ENCODE measurements at regions not wholly inside any gene's neighbourhood (a gene's known extent, or its start where the extent isn't known, plus 50 kb on each side); places are given as distances from the start of the nearest gene placed in this dataset.

DNA sequence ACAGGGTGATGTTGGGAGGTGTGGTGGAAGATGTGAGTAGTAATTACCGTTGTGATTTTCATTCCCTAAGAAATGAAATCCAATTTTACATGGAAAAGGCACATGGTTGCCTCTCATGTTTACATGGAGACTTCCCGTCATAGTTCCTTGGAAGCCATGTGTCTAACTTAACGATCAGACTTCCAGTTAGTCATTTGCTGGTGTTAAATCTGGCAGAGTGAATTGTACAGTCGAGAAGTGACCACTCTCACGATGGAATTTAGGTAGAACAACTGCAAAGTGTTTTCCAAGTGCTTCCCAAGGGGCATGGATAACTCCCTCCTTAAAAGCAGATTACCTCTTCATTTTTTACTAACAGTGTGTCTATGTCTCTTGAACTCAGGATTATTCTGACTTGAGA, 145.8 kb upstream of the CCN2 start:
- no peak for DNase-seq (ENCODE audit: low read depth)

DNA sequence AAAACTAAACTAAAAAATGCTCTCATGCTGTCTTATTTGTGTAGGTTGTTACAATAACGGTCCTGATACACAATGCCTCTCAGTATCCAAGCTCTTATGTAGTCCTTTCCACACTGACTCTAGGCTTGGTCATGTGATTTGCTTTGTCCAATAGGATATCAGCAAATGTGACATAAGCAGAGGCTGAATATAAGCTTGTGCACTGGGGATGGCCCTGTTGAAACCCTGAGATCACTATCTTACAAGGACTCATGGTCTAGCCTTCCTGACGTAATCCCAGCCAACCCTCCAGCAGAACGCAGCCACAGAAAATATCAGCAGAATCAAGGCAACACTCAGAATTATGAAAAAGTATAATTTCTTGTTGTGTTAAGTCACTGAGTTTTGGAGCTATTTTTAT, 145.1 kb upstream of the CCN2 start:
- DNase-seq (ENCODE audit: low read depth), result no peak

DNA sequence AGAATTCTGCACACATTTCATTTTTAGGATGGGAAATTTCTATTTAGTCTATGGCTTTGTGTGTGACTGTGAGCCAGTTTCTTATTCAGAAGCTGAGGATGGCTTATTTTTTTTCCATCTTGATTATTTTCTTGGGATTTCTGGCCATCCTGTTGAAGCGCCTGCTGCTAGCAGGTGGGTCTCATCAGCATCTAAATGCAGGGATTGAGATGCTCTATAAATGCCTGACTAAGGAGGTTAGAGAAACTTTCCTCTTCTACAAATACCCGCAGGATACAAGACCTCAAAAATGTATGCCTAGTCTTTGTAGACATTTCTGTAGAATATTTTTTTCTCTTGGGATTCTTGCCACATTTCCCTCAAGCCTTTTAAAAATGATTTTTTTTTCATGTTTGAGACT, 138.0 kb upstream of the CCN2 start:
- DNase-seq (ENCODE audit: low read depth), result no peak

DNA sequence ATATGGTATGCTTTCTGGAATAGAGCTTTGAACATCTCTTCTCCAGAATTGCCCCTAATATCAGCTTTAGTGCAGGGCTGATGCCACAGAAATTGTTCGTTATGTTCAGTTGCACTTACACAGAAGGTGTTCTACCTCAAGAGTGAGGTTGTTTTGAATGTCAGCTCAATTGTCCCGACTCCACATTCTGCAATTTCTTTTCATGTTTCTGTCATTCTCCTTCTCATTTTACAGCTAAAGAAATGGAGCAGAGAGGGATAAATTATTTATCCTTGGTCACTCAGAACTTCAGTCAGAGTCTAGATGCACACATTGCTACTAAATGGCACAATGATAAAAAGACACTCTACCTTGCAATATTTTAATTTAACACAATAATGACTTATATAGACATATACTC, 137.0 kb upstream of the CCN2 start:
- no peak for DNase-seq (ENCODE audit: low read depth)

DNA sequence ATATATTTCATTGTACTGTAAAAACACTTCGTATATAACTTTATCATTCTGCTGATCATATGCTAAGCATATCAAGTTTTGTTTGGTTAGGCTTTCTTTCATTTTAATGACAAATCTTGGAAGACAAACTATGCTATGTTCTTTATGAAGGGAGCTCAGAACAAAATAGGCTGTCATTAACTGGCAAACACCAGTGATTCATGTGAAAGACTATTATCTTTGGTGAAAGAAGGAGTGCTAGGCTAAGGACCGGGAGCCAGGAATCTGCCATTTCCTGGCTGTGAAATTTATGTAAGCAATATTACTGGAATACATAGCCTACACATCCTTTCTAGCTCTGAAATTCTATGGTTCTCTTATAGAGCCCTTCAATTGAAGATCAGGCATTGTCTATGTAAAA, 136.2 kb upstream of the CCN2 start:
- peak; percentile 59 for DNase-seq (ENCODE audit: low read depth)

DNA sequence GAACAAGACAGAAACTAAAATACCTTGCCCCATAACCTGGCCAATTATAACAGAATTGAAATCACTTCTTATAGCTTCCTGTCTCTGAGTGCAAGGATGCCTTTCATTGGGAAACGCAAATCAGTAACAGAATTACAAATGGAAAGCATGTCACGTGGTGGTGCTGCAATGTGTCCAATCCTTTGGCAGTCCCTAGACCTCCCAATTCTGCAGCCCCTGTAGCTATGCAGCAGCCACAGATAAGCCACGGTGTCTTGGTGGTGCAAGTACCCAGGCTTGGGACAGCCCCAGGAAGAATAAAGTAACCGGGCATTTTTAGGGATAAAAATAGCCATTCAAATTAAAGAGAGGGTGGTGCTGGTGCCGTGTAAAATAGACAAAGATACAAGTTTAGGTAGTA, 134.6 kb upstream of the CCN2 start:
- peak; percentile 47 for DNase-seq (ENCODE audit: low read depth)

DNA sequence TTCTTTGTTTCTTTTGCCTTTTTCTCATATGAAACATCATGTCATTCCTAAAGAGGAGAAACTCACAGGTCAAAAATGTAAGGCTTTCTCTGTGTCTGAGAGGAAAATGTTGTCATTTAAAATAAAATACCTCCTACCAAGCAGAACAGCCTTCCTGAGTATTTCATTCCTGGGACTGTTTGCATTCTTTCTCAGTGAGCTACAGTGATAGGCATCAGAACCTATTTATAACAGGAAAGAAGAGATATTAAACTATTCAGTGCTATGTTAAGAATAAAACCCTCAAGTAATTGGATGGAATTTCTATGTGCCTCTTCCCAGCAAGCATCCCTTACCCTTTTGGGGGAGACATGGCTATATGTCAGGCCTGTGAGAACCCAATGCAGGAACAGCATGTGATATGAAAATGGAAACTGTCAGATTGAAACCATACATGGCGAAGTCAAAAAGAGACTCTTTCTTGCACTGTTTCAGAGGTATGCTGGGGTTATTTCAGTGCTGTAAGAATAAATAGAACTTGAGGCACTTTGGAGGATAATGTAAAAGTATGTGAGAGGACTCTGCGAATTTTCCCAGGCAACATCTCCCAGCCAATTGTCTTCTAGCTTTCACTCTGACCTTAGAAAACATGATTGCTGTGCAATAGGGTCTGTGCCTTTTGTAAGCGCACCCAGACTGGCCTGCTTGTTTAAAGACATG, 133.8 kb upstream of the CCN2 start:
- DNase-seq (ENCODE audit: low read depth), result peak; percentile 98

DNA sequence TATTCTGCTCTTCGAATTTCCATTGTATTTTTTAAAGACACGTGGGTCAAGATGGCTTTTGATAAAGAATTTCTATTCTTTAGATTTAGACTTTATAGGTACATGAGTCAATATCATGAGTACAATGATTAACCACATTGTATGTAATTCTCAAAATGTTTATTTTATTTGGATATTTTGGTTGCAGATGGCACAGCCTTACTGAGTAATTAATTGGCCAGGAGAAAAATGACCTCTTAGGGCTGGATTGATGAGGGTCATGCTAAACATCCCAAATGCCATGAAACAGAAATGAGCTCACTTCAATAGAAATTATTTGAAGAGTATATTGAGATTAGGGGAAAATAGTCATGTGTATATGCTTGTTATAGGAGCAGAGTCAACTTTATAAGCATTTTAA, 131.2 kb upstream of the CCN2 start:
- no peak for DNase-seq (ENCODE audit: low read depth)

DNA sequence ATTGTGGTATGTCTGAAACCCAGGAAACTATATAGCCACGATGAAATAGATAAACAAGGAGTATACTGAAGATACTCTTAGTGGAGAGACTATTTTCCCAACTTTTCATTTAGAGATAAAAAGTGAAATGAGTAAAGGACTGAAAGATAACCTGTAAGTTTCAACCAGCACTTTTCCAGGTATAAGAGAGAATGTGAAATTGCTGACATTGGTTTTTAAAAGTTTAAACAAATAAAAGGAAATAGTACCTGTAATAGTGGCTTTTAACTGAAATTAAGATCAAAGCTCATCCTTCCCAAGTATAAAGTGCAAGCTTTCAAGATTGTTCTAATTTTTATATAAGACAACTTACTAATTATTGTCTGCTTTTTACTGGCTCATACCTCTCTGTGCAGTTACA, 130.2 kb upstream of the CCN2 start:
- DNase-seq (ENCODE audit: low read depth), result no peak

DNA sequence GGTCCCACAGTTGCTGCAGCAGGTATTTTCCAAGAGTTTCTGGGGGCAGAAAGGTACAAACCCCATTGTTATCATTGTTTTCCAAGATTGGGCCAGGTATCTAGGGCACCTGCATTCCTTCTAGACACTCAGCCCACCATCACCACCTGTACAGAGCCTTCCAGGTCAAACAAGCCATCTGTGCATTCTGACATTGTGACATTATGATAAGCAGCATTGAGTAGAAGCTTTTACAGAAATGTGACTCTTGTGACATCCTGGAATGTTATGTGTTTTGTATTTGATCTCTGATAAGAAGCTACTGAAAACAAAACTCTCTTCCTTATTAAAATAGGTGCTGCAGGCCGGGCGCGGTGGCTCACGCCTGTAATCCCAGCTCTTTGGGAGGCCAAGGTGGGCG, 128.1 kb upstream of the CCN2 start:
- DNase-seq (ENCODE audit: low read depth), result no peak

DNA sequence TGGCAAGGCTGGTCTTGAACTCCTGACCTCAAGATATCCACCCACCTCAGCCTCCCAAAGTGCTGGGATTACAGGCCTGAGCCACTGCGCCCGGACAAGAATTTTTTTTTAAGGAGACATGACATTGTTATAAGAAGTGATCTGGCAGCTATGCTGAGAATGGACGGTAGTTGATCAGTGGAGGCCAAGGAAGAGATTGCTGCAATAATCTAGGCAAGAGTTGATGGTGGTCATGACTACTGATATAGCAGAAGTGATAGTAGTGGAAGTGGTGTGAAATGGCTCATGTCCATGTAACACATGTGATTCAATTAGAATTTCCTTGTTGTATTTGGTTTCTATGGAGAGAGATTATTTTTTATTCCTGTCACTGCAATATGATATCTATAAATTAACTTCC, 125.3 kb upstream of the CCN2 start:
- no peak for DNase-seq (ENCODE audit: low read depth)

DNA sequence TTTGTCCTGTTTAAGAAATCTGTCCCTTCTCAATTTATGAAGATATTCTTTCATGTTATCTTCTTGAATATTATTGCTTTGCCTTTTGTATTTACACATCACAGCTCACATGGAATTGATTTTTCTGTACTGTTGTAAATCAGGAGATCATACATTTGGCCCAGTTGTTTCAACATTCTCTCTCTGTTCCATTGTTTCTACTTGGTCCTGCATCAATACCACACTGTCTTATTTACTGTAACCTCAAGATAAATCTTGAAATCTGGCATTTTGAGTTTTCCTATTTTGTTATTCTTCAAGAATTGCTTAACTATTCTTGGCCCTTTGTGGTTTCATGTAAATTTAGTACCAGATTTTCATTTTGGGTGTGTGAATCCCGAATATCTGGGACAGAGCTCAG, 121.7 kb upstream of the CCN2 start:
- no peak for DNase-seq (ENCODE audit: low read depth)

DNA sequence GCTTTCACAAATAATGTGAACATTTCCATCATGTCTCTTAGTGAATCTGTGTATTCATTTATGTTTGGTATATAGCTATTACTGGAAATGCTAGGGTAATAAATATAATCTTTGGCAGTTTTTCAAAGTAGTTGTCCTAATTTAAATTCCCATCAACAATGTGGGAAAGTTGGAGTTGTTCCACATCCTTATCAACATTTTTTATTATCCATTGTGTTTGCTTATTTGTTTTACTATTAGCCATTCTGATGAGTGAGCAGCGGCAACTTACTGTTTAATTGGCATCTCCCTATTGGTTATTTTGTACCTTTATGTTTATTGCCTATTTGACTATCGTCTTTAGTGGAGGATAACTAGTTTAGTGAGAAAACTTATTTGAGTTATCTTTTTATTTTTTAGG, 121.1 kb upstream of the CCN2 start:
- DNase-seq (ENCODE audit: low read depth), result no peak

DNA sequence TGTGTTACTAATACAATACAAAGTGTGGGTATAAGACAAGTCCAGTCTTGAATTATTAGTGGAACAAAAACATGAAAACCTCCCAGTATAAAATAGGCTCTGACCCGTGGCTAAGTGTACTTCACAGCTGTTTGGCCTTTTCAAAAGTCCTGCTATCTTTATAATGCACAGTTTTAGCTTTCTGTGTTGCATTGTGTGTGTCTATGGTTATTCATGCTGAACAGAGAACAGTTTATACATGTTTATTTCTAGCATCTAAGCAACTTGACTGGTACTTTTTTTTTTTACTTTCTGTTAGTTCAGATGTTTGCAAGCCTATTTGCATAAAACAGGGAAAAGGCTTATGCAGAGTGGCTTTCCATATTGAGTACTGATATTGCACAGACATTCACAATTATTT, 119.2 kb upstream of the CCN2 start:
- no peak for DNase-seq (ENCODE audit: low read depth)

DNA sequence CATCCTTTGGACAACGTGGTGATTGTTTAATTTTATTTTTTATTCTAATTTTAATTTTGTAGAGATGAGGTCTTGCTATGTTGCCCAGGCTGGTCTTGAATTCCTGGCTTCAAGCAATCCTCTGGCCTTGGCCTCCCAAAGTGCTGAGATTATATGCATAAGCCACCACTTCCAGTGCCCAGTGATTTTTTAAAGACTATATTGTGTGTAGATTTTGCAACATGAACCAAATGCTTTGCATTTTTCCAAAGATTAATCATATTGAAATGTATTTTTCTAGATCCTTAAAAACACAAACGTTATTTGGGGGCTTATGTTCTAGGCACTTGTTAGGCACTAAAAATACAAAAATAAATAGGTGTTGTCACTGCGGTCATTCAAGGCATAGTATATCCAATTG, 117.6 kb upstream of the CCN2 start:
- peak; percentile 62 for DNase-seq (ENCODE audit: low read depth)

DNA sequence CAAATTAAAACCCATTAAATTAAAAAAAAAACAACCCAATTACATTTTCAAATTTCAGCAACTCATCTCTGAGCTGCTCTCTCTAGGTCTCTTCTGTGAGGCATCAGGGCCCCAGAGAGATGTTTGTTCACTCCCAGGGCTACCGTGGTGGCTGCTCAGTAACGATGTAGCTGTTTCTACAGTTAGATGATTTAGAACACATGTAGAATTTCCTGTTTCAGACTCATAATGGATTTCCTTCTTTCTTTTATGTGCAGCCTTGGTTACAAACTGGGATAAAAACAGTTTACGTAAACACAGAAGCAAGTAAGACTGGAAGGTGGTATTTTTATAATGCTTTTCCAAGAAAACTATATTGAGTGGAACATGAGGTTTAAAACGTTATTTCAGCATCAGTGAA, 116.1 kb upstream of the CCN2 start:
- no peak for DNase-seq (ENCODE audit: low read depth)

DNA sequence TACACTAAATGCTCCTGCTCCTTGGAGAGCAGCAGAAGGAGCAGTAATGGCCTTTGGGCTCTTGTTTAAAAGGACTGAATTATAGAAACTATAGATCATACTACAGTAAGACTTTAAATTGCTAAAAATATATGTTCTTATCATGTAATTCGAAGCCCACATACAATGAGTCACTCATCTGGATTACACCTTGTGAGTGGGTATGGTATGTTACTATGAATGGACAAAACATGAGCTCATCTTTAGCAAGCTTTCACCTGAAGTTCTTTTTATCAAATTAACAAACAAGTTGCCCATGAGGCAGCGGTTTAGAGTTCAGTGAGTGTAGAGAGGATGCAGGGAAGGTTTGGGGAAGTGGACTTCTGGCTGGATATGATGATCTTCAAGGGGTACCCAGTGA, 114.4 kb upstream of the CCN2 start:
- peak; percentile 67 for DNase-seq (ENCODE audit: low read depth)

DNA sequence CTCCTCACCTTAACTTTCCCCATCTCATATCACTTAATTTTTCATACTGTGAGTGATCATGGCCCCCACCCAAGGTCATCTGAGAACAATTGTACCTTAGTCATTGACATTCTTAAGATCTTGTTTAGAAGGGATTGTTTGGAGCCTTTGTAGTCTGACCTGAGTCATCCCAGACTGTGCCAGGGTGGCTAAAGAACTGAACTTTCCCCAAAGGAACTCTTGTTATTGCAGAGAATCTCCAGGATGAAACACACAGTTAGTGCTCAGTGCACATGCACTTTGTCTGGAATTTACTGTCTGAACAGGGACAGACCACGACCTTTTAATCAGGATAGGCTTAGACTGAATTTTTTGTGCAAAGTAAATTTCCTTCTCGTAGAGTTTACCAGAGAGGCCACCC, 112.6 kb upstream of the CCN2 start:
- DNase-seq (ENCODE audit: low read depth), result peak; percentile 94

DNA sequence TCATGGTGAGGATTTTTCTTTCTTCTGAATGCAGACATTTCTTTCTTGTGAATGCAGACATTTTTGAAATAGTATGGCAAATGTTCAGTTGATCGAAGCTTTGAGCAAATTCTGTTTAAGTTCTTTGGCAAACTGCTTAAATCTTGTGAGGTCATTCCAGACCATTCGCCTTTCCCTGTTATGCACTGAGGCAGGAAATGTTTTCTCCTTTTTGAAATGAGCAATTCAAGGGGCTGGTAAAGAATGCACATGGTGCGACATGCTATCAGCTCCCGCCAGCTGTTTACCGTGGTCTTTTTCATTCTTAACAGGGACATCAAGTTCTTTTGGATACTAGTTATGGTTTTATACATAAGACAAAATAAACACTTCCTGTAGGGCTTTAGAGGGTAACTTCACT, 112.0 kb upstream of the CCN2 start:
- DNase-seq (ENCODE audit: low read depth), result peak; percentile 96

DNA sequence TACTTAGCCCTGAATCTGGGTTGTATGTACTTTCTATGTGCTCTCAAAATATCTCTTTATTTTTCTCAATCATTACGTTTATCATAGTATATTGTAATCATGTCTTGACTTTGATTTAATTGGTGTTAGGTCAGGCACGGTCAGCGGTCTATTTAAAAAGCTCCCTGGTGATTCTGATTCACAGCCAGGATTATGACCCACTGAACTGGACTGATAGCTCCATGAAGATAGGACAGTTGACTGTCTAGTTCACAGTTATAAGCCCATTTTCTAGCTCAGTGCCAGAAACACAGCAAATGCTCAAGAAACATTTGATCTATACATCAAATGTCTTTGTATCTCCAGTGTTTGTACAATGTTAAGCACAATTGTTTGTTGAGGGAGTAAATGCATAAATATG, 111.5 kb upstream of the CCN2 start:
- DNase-seq (ENCODE audit: low read depth), result peak; percentile 59

DNA sequence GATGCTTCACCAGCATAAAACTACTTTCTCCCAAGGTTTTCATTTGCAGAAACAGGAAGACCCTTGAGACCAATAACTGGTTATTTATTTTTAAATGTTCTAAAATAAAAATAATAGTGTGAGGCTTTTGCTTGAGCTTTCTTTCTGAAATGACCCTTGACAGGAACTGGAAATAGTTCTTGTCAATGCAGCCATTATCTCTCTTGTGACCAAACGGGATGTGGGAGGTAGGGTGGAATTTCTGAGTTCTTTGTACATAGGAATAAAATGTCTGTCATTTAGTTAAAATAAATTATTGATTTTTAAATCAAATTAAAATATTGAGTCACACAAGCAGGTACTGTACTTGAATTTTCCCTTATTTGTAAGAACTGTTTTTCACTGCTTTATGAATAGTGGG, 110.2 kb upstream of the CCN2 start:
- no peak for DNase-seq (ENCODE audit: low read depth)

DNA sequence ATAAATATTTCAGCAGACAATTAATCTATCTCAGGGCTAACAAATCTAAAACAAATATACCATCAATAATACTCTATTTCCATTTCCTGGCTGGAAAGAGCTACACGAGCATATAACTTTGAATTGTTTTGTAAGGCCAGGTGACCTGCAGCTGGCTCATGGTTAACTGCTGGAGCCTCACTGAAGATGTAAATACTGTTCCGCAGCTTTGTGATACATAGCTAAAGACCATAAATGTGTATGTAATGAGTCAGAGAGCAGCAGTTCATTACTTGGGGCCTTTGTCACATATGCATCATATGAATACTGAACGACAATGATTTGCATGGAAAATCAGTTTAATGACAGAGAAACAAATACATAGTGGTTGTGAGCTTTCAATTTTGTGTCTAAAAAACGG, 109.4 kb upstream of the CCN2 start:
- peak; percentile 94 for DNase-seq (ENCODE audit: low read depth)

DNA sequence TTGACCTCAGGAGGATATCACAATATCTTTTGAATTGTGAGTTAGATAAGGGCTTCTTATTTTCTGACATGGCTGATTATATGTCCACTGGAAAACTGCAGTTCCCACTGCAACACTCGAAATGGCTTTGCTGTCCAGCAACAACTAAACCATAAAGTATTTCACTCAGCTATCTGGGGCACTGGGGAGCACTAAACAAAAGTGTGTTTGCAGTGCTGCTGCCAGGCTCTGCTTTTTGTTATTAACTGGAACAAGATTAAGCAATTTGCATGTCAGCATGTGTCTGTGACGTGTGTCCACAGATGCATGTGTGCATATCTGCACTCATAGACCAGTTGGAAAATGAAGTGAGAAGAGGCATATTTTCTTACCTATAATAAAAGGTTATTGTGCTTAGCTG, 107.8 kb upstream of the CCN2 start:
- peak; percentile 50 for DNase-seq (ENCODE audit: low read depth)

DNA sequence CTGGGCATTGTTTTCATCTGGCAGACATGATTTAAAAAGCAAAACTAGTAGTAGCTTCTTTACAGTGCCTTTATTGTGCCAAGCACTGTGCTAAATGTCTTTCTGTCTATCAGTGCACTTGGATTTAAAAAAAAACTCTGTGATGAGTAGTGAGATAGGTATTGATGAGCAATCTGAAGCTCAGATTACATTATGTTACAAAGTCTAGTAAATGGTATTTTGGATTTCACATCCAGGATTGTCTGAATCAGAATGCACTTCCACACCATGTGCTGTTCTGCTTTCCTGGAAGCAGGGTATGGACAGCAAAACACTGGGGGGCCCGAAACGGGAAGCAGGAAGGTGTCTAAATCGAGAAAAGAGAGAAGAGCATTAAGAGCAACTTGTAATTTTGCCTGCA, 103.4 kb upstream of the CCN2 start:
- peak; percentile 90 for DNase-seq (ENCODE audit: low read depth)

DNA sequence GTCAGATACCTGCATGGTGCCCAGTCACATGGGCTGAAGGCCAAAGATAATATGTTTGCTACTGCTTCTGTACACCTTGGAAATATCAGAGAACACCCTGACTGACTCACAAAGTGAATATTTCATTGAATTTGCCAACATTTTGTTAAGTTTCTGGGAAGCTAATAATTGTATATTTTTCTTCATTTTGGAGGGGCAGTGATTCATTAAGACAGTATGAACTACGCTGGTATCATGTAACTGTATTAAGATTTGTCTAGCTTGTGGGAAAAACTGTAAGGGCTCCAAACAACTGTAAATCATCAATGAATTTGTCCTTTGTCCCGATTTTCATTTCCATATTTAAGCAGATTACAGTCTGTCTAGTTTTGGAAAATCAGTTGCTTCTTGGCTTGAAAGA, 102.3 kb upstream of the CCN2 start:
- DNase-seq (ENCODE audit: low read depth), result peak; percentile 85
